ENCODE measurements at regions not wholly inside any gene's neighbourhood (a gene's known extent, or its start where the extent isn't known, plus 50 kb on each side); places are given as distances from the start of the nearest gene placed in this dataset.

- DNase-seq = no peak
These were observed 75.7 kb upstream of the ANO1 start for GRCh38 chr11:70002433-70002832.

- no peak for DNase-seq
These were observed 72.9 kb upstream of the ANO1 start for GRCh38 chr11:70005107-70005818.

GRCh38 chr11:70007796-70008195 lies 70.3 kb upstream of the ANO1 start:
- DNase-seq = no peak

- no peak for DNase-seq
These were observed 67.3 kb upstream of the ANO1 start for GRCh38 chr11:70010774-70011173.

GRCh38 chr11:70012134-70012733 lies 65.9 kb upstream of the ANO1 start:
- no peak for DNase-seq

GRCh38 chr11:70014291-70014690 lies 63.8 kb upstream of the ANO1 start:
- no peak for DNase-seq

GRCh38 chr11:70016666-70017367 lies 61.3 kb upstream of the ANO1 start:
- no peak for DNase-seq

GRCh38 chr11:70018816-70019215 lies 59.3 kb upstream of the ANO1 start:
- DNase-seq = no peak

- DNase-seq = no peak
These were observed 58.5 kb upstream of the ANO1 start for GRCh38 chr11:70019576-70020011.

GRCh38 chr11:70020336-70021214 lies 57.5 kb upstream of the ANO1 start:
- no peak for DNase-seq

- no peak for DNase-seq
These were observed 56.5 kb upstream of the ANO1 start for GRCh38 chr11:70021586-70021985.

- DNase-seq = no peak
These were observed 53.9 kb upstream of the ANO1 start for GRCh38 chr11:70024036-70024772.

- DNase-seq = no peak
These were observed 53.4 kb upstream of the ANO1 start for GRCh38 chr11:70024773-70025045.

GRCh38 chr11:70025308-70025707 lies 52.8 kb upstream of the ANO1 start:
- no peak for DNase-seq

- DNase-seq = no peak
These were observed 52.1 kb upstream of the ANO1 start for GRCh38 chr11:70026012-70026411.

- no peak for DNase-seq
These were observed 51.4 kb upstream of the ANO1 start for GRCh38 chr11:70026726-70027125.

- DNase-seq = no peak
These were observed 50.7 kb upstream of the ANO1 start for GRCh38 chr11:70027451-70027850.

- no peak for DNase-seq
These were observed 49.8 kb upstream of the ANO1 start for GRCh38 chr11:70028147-70028855.
